ENCODE measurements at regions not wholly inside any gene's neighbourhood (a gene's known extent, or its start where the extent isn't known, plus 50 kb on each side); places are given as distances from the start of the nearest gene placed in this dataset.

- no peak for TF ChIP-seq CTCF (IDR thresholded peaks at IDR 0.05)
- no peak for TF ChIP-seq POLR2AphosphoS5 (IDR thresholded peaks at IDR 0.05)
- no peak for TF ChIP-seq POLR2A (IDR thresholded peaks at IDR 0.05)
Measured at GRCh38 chr12:107439026-107439738, 246.4 kb upstream of the PWP1 start.
